SU-DHL-6 (cell line): ENCODE measurements at regions not wholly inside any gene's neighbourhood (a gene's known extent, or its start where the extent isn't known, plus 50 kb on each side); places are given as distances from the start of the nearest gene placed in this dataset.
"Not testable (repeated sequence)": the region's sequence is repeated elsewhere in the genome, so short reads cannot be mapped to it uniquely, and the experiment has no call there.

Source experiments
- H2AFZ ChIP-seq: fragments of 200-600 bp; sonication (generic); 2 replicates; pipeline ENCODE4 v1.6.1; 2014; ENCODE audit warnings: low read depth, mild to moderate bottlenecking, moderate library complexity, mixed read lengths, antibody characterized with exemption, low read length; ENCODE audit not compliant: severe bottlenecking
- H3F3A ChIP-seq: fragments of 200-600 bp; shearing (Covaris generic); 2 replicates; pipeline ENCODE4 v1.6.0; 2016; ENCODE audit warnings: antibody characterized with exemption, mild to moderate bottlenecking; ENCODE audit not compliant: insufficient read depth
- H3K27ac ChIP-seq: fragments of 200-600 bp; sonication (generic); 2 replicates; pipeline ENCODE4 v1.5.1; 2016; ENCODE audit warnings: low read depth, mild to moderate bottlenecking, low read length, moderate library complexity, mixed read lengths
- H3K27me3 ChIP-seq: fragments of 200-600 bp; sonication (generic), shearing (Covaris generic); 2 replicates; pipeline ENCODE4 v1.6.0; 2014; ENCODE audit warnings: mild to moderate bottlenecking, low read length
- H3K36me3 ChIP-seq: fragments of 200-600 bp; sonication (generic); 2 replicates; pipeline ENCODE4 v1.6.1; 2014; ENCODE audit warnings: mild to moderate bottlenecking, low read length, mixed read lengths
- H3K4me2 ChIP-seq: fragments of 300-600, 200-600 bp; shearing (Covaris generic), sonication (generic); 2 replicates; pipeline ENCODE4 v1.6.0; 2014; ENCODE audit warnings: low read length, low read depth, mild to moderate bottlenecking; ENCODE audit not compliant: poor library complexity, severe bottlenecking
- H3K4me3 ChIP-seq: fragments of 200-600 bp; sonication (generic); 2 replicates; pipeline ENCODE4 v1.5.1; 2014; ENCODE audit warnings: antibody characterized with exemption, low read length, mild to moderate bottlenecking, mixed read lengths; ENCODE audit not compliant: insufficient read depth, poor library complexity, severe bottlenecking
- H3K79me2 ChIP-seq: fragments of 200-600 bp; sonication (generic); 2 replicates; pipeline ENCODE4 v1.6.1; 2014; ENCODE audit warnings: mild to moderate bottlenecking, low read length, moderate library complexity; ENCODE audit not compliant: insufficient read depth
- H3K9ac ChIP-seq: fragments of 200-600 bp; sonication (generic); 2 replicates; pipeline ENCODE4 v1.7.0; 2014; ENCODE audit warnings: mild to moderate bottlenecking, low read length
- H3K9me2 ChIP-seq: fragments of 200-600 bp; sonication (generic); replicated peaks from 2 replicates; pipeline ENCODE4 v1.6.1; 2014; ENCODE audit warnings: low read length; ENCODE audit not compliant: insufficient read depth
- H3K9me3 ChIP-seq: fragments of 200-600 bp; sonication (generic); 2 replicates; pipeline ENCODE4 v1.6.1; 2014; ENCODE audit warnings: low read length, mixed read lengths; ENCODE audit not compliant: insufficient read depth
- H4K20me1 ChIP-seq: fragments of 200-600 bp; sonication (generic); 2 replicates; pipeline ENCODE4 v1.6.1; 2014; ENCODE audit warnings: low read depth, mild to moderate bottlenecking, antibody characterized with exemption, low read length, moderate library complexity, mixed read lengths
- CTCF ChIP-seq: fragments of 200-600 bp; sonication (generic); IDR thresholded peaks from one replicate; pipeline ENCODE4 v1.5.1; 2017; ENCODE audit warnings: antibody characterized with exemption, mild to moderate bottlenecking, low read length, moderate library complexity; ENCODE audit not compliant: insufficient read depth, poor library complexity, severe bottlenecking
- EZH2phosphoT487 ChIP-seq: fragments of 200-600 bp; sonication (generic), shearing (Covaris generic); conservative IDR thresholded peaks from 2 replicates; pipeline ENCODE4 v1.6.1; 2018; ENCODE audit warnings: mild to moderate bottlenecking, antibody characterized with exemption, low read length, moderate library complexity, mixed read lengths

GRCh38 chr13:22801402-22802003 is 379.3 kb upstream of the SGCG start:
- Histone ChIP-seq H3K9ac (no peak overlapping the region), H2AFZ (no peak overlapping the region), H3K36me3 (no peaks in the 10 kb centered on the region), H3K27me3 (no peaks in the 10 kb centered on the region), H3F3A (no peaks in the 10 kb centered on the region), H3K4me3 (no peak overlapping the region), H3K79me2 (no peaks in the 10 kb centered on the region), H3K9me2 (no peaks in the 10 kb centered on the region), H3K27ac (no peak overlapping the region), H3K4me2 (no peak overlapping the region), H3K9me3 (no peaks in the 10 kb centered on the region), H4K20me1 (no peaks in the 10 kb centered on the region)
- no peak for TF ChIP-seq EZH2phosphoT487
- peak; percentile 14 for TF ChIP-seq CTCF

DNA sequence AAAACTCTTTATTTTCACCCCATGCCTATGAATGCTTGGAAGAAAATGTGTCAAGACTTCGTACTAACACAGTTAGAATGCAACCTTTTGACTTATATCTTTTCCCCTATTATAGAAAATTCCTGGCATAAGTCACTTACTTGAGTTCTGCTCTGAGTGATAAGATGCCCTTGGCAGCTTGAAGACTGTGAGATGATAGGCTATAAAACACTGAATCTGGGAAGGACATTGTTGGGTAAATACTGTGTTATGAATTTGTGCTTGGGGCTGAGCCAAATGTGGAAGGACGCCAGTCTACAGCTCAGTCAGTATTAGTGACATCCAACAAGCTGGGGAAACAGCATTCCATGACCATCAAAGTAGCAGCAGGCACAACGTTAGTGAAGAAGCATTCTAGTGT is 368.0 kb upstream of the SGCG start:
- Histone ChIP-seq H3F3A (no peaks in the 10 kb centered on the region), H4K20me1 (no peaks in the 10 kb centered on the region), H3K4me3 (no peak overlapping the region), H3K79me2 (no peaks in the 10 kb centered on the region), H3K9ac (no peak overlapping the region), H3K9me2 (no peaks in the 10 kb centered on the region), H3K27ac (no peak overlapping the region), H3K4me2 (no peak overlapping the region), H3K36me3 (no peaks in the 10 kb centered on the region), H3K27me3 (no peaks in the 10 kb centered on the region), H3K9me3 (no peaks in the 10 kb centered on the region), H2AFZ (no peak overlapping the region)
- TF ChIP-seq EZH2phosphoT487 (no peak), CTCF (no peak)

GRCh38 chr13:22813531-22814377 is 367.0 kb upstream of the SGCG start:
- not testable (repeated sequence) for H3F3A ChIP-seq, H4K20me1 ChIP-seq, H2AFZ ChIP-seq, H3K27ac ChIP-seq, H3K9ac ChIP-seq, H3K27me3 ChIP-seq, H3K36me3 ChIP-seq, H3K9me2 ChIP-seq, H3K4me2 ChIP-seq, H3K9me3 ChIP-seq, H3K4me3 ChIP-seq, H3K79me2 ChIP-seq

GRCh38 chr13:22814433-22814832 is 366.3 kb upstream of the SGCG start:
- not testable (repeated sequence) for H3K4me3 ChIP-seq, H3K36me3 ChIP-seq, H3K4me2 ChIP-seq, H3K27ac ChIP-seq, H3F3A ChIP-seq, H3K79me2 ChIP-seq, H2AFZ ChIP-seq, H3K27me3 ChIP-seq, H4K20me1 ChIP-seq, H3K9ac ChIP-seq, H3K9me3 ChIP-seq, H3K9me2 ChIP-seq
